Hepatocyte (in vitro differentiated cells): ENCODE measurements at regions not wholly inside any gene's neighbourhood (a gene's known extent, or its start where the extent isn't known, plus 50 kb on each side); places are given as distances from the start of the nearest gene placed in this dataset.

Experiments
- EZH2phosphoT487 ChIP-seq: fragments of 200-600 bp; sonication (generic); IDR thresholded peaks from one replicate; pipeline ENCODE4 v1.6.1; 2018; ENCODE audit warnings: antibody characterized with exemption, mild to moderate bottlenecking, low read depth, moderate library complexity; ENCODE audit not compliant: unreplicated experiment, severe bottlenecking
- TF ChIP-seq, protein P1 (sequence below): fragments of 200-600 bp; sonication (generic); IDR thresholded peaks from 2 replicates; pipeline ENCODE4 v1.5.1; 2016; ENCODE audit warnings: antibody characterized with exemption, mild to moderate bottlenecking; ENCODE audit not compliant: poor library complexity

DNA sequence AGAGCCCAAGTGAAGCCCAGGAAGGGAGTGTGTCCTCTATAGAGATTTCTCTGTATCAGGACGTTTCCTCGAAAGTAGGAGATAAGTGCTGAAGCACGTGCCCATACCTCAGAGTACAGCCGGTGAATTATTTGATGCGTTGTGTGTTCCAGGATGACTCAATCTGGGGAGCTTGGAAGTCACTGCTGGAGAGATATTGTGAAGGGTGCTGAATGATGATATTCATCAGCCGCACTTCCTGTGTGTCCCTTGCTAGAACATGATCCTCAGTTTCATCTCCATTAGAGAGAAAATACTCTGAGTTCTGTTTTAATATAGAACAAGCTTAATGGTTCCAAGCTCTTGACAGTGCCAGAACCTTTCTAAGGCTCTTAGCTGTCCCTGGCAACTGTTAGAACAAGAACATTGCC is 402.3 kb upstream of the ADAMTSL1 start:
- TF ChIP-seq, protein P1, sequence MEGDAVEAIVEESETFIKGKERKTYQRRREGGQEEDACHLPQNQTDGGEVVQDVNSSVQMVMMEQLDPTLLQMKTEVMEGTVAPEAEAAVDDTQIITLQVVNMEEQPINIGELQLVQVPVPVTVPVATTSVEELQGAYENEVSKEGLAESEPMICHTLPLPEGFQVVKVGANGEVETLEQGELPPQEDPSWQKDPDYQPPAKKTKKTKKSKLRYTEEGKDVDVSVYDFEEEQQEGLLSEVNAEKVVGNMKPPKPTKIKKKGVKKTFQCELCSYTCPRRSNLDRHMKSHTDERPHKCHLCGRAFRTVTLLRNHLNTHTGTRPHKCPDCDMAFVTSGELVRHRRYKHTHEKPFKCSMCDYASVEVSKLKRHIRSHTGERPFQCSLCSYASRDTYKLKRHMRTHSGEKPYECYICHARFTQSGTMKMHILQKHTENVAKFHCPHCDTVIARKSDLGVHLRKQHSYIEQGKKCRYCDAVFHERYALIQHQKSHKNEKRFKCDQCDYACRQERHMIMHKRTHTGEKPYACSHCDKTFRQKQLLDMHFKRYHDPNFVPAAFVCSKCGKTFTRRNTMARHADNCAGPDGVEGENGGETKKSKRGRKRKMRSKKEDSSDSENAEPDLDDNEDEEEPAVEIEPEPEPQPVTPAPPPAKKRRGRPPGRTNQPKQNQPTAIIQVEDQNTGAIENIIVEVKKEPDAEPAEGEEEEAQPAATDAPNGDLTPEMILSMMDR: no peak
- no peak for TF ChIP-seq EZH2phosphoT487
